GM19043 (cell line): ENCODE measurements at regions not wholly inside any gene's neighbourhood (a gene's known extent, or its start where the extent isn't known, plus 50 kb on each side); places are given as distances from the start of the nearest gene placed in this dataset.
"Not testable (repeated sequence)": the region's sequence is repeated elsewhere in the genome, so short reads cannot be mapped to it uniquely, and the experiment has no call there.

Experiments used
- ATAC-seq: cut with Tn5 transposase; IDR thresholded peaks from one replicate; pipeline ENCODE4 v1.9.1; 2021; ENCODE audit warnings: low read depth; ENCODE audit not compliant: unreplicated experiment

GRCh38 chr19:28326746-28327145 lies 886.2 kb downstream of the UQCRFS1 start:
- no peak for ATAC-seq

GRCh38 chr19:28324275-28325060 lies 888.5 kb downstream of the UQCRFS1 start:
- no peak for ATAC-seq

- ATAC-seq: no peak
Observed at GRCh38 chr19:28322945-28323344, 890.0 kb downstream of the UQCRFS1 start.

GRCh38 chr19:28322491-28322890 lies 890.5 kb downstream of the UQCRFS1 start:
- ATAC-seq: no peak

- ATAC-seq: no peak
Observed at GRCh38 chr19:28319918-28320317, 893.0 kb downstream of the UQCRFS1 start.

- ATAC-seq: no peak
Observed at GRCh38 chr19:28319227-28319626, 893.7 kb downstream of the UQCRFS1 start.

- ATAC-seq: no peak
Observed at GRCh38 chr19:28318469-28319179, 894.3 kb downstream of the UQCRFS1 start.

- ATAC-seq: no peak
Observed at GRCh38 chr19:28316464-28316863, 896.5 kb downstream of the UQCRFS1 start.

- no peak for ATAC-seq
Observed at GRCh38 chr19:28314756-28315155, 898.2 kb downstream of the UQCRFS1 start.

- ATAC-seq: no peak
Observed at GRCh38 chr19:28314287-28314686, 898.7 kb downstream of the UQCRFS1 start.

GRCh38 chr19:28313633-28314032 lies 899.3 kb downstream of the UQCRFS1 start:
- ATAC-seq: no peak

GRCh38 chr19:28312269-28312668 lies 900.7 kb downstream of the UQCRFS1 start:
- ATAC-seq: no peak

- not testable (repeated sequence) for ATAC-seq
Observed at GRCh38 chr19:28310829-28311228, 902.1 kb downstream of the UQCRFS1 start.

GRCh38 chr19:28309070-28309469 lies 903.9 kb downstream of the UQCRFS1 start:
- ATAC-seq: no peak

GRCh38 chr19:28307963-28308362 lies 905.0 kb downstream of the UQCRFS1 start:
- ATAC-seq: no peak

GRCh38 chr19:28307487-28307886 lies 905.5 kb downstream of the UQCRFS1 start:
- ATAC-seq: no peak

GRCh38 chr19:28305513-28305912 lies 907.4 kb downstream of the UQCRFS1 start:
- ATAC-seq: no peak

GRCh38 chr19:28303502-28303901 lies 909.4 kb downstream of the UQCRFS1 start:
- ATAC-seq: no peak

- ATAC-seq: no peak
Observed at GRCh38 chr19:28301961-28302360, 911.0 kb downstream of the UQCRFS1 start.

- ATAC-seq: no peak
Observed at GRCh38 chr19:28301463-28301862, 911.5 kb downstream of the UQCRFS1 start.

- ATAC-seq: no peak
Observed at GRCh38 chr19:28299649-28300048, 913.3 kb downstream of the UQCRFS1 start.

GRCh38 chr19:28297586-28298157 lies 915.3 kb downstream of the UQCRFS1 start:
- no peak for ATAC-seq
